ACHN (cell line): ENCODE measurements at regions not wholly inside any gene's neighbourhood (a gene's known extent, or its start where the extent isn't known, plus 50 kb on each side); places are given as distances from the start of the nearest gene placed in this dataset.

Source experiments
- DNase-seq: peaks from one replicate; pipeline ENCODE4 v3.0.0-alpha.2; 2015
- in situ Hi-C: cut with HindIII; loops from 2 replicates; pipeline ENCODE4 v1.10.0; 2017; ENCODE audit warnings: low sequenced_read_pairs, low pct_ligation_motif_present, low pct_unique_long_range_greater_than_20kb

DNA sequence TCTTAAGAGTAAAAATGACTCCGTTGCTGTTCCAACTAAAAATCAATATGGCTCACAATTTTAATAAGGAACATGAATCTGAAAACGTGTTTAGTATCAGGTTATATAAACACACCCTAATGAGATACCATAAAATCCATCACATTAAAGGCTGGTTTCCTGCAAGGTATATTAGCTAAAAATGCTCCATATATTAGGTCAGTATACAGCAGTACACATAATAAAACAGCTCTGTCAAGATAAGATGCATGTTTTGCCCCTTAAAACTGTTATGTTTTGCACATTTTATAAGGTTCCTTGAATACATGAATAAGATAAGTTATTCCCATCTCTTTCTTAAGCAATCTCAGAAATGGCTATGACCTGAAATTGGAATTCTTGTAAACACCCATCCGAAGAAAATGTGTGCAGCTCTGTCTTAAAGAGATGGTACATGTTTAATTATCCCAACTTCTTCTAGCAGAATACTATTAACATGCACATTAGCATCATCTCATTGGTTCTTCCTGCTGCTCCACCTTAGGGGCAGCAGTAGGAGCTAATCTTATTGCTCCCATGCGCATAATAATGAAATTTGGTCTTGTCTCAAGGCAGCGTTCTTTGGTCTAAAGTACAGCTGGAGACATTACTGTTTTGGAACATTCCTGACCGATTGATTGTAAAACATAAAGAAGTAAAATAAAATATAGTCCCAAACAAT lies 836.1 kb upstream of the FANCL start:
- in situ Hi-C loops: no loop called here
- no peak for DNase-seq

DNA sequence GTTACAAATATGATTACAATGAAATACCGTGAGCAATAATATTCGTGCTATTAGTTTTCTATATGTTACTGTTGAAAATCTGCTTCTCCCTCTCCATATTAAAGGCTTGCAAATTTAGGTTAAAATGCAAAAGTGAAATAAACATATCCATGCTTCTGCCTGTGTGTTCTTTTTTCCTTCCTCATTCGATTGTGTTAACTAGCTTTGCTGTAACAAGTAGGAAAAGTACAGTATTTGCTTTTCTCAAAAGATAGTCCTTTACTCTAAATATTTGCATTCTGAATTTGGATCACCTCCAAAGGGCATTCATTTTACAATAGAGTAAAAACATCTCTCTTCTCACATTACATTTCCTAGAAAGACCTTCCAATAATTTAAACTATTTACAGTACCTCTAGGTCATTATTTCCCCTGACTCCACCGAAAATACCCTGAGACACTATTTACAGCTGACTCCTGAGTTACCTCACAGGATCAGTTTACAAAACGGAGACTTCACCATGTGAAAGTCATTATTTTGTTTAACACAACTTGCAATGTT lies 835.0 kb upstream of the FANCL start:
- in situ Hi-C loops: no loop called here
- DNase-seq: no peak

- in situ Hi-C loops: no loop called here
These were observed 832.9 kb upstream of the FANCL start for GRCh38 chr2:59074071-59074470.

DNA sequence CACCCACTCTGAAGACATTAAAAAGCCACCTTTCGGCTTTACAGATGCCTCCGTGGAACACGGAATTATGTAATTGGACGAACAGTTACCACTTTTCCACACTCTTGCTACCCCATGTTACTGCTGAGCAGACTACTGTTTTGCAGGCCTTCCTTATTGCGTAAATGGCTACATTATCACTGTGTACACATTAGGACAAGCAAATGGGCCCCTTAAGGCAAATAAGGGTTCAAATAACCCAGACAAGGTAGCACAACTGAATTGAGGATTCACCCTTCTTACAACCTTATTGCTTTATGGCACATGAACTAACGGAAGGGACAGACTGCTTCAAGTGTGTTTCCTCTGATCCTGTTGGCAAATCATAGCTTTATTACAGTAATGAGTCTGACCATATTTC lies 832.2 kb upstream of the FANCL start:
- in situ Hi-C loops: no loop called here
- DNase-seq: no peak

More at GRCh38 chr2:59074071-59074470, 832.9 kb upstream of the FANCL start:
- DNase-seq: no peak

DNA sequence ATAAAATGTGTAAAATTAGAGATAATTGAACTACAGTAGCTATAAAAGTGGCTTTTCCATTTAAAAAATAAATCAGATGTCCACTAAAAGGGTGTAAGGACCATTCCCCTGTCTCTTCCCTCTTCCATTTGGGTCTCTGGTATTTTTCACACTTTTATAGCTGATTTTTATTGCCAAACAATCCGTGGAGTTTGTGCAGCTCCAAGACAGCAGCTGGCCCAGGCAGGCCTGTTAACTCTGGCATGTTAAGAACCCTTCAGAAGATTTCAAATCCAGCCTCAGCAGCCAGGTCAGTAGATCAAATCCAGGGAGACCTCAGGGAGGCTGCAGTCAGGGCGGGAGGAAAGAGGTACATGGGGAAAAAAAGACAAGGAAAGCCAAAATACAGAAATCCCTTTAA lies 827.1 kb upstream of the FANCL start:
- no peak for DNase-seq
- in situ Hi-C loops: no loop called here

GRCh38 chr2:59066787-59067399 lies 825.8 kb upstream of the FANCL start:
- in situ Hi-C loops: no loop called here
- no peak for DNase-seq

GRCh38 chr2:59047373-59047995 lies 806.4 kb upstream of the FANCL start:
- no peak for DNase-seq
- in situ Hi-C loops: no loop called here

DNA sequence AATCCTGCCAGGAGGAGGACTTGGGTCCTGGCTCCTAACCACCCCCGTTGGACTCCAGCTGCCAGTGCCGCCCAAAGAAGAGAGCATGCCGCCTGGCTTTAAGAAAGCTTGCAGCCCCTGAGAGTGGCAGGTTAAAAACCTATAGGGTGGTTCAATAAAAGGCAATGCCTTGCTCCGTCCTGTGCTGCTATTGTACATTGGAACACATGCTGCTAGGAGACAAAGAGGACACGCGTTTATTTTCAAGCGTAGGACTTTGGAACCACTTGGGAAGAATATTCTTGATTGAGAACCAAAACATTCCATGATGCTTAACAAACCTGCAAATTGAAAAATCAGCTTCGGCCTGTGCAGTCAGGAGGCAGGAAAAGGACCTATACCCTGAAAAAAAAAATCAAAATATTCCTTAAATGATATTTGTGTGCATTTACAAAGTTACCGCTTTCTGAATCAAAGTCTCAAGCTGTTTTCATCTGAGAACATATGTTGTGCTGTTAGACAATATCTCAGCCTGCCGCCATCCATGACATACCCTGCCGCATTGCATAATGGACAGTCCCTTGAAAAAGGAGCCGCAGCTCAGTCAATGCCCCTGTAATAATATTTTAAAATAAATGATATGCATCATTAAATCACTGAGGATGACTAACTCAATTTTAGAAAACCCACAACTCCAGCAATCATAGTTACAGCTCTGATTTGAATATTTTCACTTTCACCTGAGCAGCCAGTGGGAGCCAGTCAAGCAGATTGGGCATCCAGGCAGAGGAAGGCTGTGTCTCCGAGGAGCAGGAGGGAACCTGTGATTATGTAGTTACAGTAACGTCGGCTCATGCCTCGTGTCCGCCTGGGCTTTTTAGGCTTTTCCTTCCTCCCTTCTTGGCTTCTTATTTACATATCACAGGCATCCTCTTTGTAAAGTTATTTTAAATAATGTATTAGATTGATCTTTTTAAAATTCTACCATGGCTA lies 805.6 kb upstream of the FANCL start:
- in situ Hi-C loops: no loop called here
- DNase-seq: no peak

- in situ Hi-C loops: no loop called here
- no peak for DNase-seq
These were observed 803.6 kb upstream of the FANCL start for GRCh38 chr2:59044736-59045135.

GRCh38 chr2:59041139-59041538 lies 800.0 kb upstream of the FANCL start:
- no peak for DNase-seq
- in situ Hi-C loops: no loop called here

DNA sequence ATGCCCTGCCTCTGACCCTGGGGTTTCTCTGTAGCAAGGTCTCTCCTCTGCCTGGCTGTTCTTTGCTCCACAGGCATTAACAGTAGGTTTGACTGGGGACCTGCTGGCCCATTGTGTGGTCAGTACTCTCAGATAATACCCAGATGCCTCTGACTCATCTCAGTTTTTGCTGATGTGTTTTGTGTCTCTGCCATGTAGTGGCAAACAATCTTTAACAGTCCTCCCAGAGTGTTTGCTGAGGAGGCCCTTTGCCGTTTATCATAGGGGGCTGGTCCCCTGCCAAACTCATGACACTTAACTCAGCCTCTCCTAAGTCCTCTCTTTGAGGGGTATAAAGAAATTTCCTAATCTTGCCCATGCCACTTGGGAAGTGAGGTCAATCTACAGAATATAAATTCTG lies 793.7 kb upstream of the FANCL start:
- no peak for DNase-seq
- in situ Hi-C loops: no loop called here

GRCh38 chr2:59034106-59034505 lies 793.0 kb upstream of the FANCL start:
- no peak for DNase-seq
- in situ Hi-C loops: no loop called here

GRCh38 chr2:59033661-59034060 lies 792.5 kb upstream of the FANCL start:
- in situ Hi-C loops: no loop called here

GRCh38 chr2:59032499-59032898 lies 791.4 kb upstream of the FANCL start:
- DNase-seq: no peak
- in situ Hi-C loops: no loop called here

More at GRCh38 chr2:59033661-59034060, 792.5 kb upstream of the FANCL start:
- no peak for DNase-seq

- DNase-seq: no peak
- in situ Hi-C loops: no loop called here
These were observed 787.9 kb upstream of the FANCL start for GRCh38 chr2:59029058-59029457.

- in situ Hi-C loops: no loop called here
- no peak for DNase-seq
These were observed 786.2 kb upstream of the FANCL start for GRCh38 chr2:59027320-59027719.

DNA sequence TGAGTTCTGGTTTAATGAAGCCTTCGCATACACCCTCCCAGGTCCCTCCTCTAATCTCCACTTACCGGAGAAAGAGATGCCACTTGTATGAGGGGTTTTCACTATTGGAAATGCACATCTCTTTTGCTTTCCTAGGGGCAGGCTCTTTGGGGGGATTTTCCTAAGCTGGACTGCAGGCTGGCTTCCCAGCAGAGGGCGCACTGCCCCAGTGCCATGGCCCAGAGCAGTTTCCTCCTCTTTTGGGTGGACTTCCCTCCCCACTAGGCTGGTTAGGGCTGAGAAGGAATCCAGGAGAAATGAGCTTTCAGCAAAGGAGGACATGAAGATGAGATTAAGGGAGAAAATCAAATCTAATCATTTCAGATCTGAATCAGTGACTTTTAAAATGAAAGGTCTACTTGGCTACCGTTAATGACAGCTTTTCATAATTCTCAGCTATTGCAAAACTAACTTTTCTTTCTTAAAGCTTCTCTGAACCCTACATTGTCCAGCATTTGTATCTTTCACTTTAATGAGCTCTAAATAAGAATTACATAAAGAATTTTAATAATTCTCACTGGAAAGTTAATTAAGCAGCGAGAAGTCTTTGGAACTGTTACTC lies 784.1 kb upstream of the FANCL start:
- DNase-seq: peak; percentile 26
- in situ Hi-C loops: no loop called here

DNA sequence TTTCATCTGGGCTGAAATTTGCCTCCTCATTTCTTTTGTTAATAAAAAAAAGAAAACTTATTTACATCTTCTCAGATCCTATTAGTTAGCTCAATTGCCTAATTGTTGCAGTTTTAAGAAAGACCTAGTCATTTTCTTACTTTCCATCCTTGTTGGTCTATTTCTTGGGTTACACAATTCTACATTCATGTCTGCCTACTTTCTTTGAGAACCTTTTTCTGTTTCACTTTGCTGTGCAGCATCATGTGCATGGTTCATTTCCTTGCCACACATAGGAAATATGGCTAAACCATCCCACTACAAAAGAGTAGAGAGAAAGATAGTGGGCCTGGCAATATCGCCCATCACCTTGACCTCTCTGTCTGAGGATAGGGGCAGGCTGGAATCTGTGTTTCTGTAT lies 780.7 kb upstream of the FANCL start:
- in situ Hi-C loops: no loop called here
- no peak for DNase-seq
